Right ventricle myocardium superior (tissue), 1 donor: ENCODE measurements at regions not wholly inside any gene's neighbourhood (a gene's known extent, or its start where the extent isn't known, plus 50 kb on each side); places are given as distances from the start of the nearest gene placed in this dataset.
"Not testable (repeated sequence)": the region's sequence is repeated elsewhere in the genome, so short reads cannot be mapped to it uniquely, and the experiment has no call there.

Source experiments
- ATAC-seq: fragments of 200-7000 bp; cut with Tn5 transposase; one replicate; pipeline ENCODE4 v1.9.1; 2020; ENCODE audit warnings: mild to moderate bottlenecking; ENCODE audit not compliant: poor library complexity
- DNase-seq: peaks from one replicate; pipeline ENCODE4 v3.0.0-alpha.2; 2020
- intact Hi-C: fragments of 100-400 bp; cut with DNase I; formaldehyde crosslinking; loops from one replicate; pipeline ENCODE4 v1.11.2; 2022
- donor health status: DM: no; HTN: yes; CAD: no; lungs with severe emphysema.

DNA sequence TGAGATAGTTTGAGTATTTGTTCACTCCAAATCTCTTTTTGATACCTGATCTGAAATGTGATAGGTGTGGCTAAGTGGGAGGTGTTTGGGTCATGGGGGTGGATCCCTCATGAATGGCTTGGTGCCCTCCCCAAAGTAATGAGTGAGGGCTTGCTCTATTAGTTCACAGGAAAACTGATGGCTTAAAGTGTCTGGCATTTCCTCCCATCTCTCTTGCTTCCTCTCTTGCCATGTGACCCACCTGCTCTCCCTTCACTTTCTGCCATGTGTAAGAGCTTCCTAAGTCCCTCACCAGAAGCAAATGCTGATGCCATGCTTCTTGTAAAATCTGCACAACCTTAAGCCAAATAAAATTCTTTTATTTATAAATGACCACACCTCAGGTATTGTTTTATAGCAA lies 61.1 kb downstream of the MAD2L1 start:
- ATAC-seq (no peak), DNase-seq (no peak)
- intact Hi-C loops: no loop called here

DNA sequence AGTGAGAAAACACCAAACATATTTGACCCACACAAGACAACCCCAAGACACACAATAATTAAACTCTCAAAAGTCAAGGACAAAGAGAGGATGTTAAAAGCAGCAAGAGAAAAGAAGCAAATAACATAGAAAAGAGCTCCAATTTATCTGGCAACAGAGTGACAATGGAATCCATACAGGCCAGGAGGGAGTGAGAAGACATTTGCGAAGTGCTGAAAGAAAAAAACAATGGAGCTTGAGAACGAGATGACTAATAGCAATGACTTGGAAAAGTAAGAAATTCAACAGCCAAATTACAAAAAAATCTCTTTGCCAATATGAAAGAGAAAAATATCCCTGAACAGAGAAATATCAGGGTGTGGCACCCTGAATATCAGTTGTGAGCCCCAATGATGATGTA lies 61.6 kb downstream of the MAD2L1 start:
- ATAC-seq (no peak), DNase-seq (no peak)
- intact Hi-C loops: no loop called here

- ATAC-seq (no peak), DNase-seq (no peak)
- intact Hi-C loops: no loop called here
These were observed 62.6 kb downstream of the MAD2L1 start for GRCh38 chr4:120004054-120004453.

GRCh38 chr4:120003193-120003592 lies 63.5 kb downstream of the MAD2L1 start:
- ATAC-seq: no peak
- intact Hi-C loops: no loop called here
- no peak for DNase-seq

DNA sequence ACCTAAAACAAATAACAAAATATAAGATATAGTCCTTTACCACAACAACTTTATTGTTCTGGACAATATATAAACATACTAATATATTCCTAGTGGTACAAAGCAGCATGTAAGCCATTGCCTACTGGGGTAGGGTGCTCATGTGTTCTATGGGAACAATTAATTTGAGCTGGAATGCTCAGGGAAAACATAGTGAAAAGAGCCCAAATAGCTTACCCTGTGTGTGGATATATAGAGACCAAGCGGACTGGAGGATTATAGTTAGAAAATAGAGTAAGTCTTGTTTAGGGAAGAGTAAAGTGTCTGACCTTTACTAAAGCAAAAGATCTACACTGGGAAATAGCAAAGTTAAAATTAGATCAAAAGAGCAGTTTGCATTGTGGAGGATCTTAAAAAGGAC lies 64.8 kb downstream of the MAD2L1 start:
- DNase-seq: no peak
- no peak for ATAC-seq
- intact Hi-C loops: no loop called here

- intact Hi-C loops: no loop called here
- DNase-seq (no peak), ATAC-seq (no peak)
These were observed 65.9 kb downstream of the MAD2L1 start for GRCh38 chr4:120000591-120001296.

- intact Hi-C loops, ATAC-seq, DNase-seq: not testable (repeated sequence)
These were observed 70.6 kb downstream of the MAD2L1 start for GRCh38 chr4:119996024-119996423.

- DNase-seq (no peak), ATAC-seq (no peak)
- intact Hi-C loops: no loop called here
These were observed 81.7 kb downstream of the MAD2L1 start for GRCh38 chr4:119984996-119985395.

DNA sequence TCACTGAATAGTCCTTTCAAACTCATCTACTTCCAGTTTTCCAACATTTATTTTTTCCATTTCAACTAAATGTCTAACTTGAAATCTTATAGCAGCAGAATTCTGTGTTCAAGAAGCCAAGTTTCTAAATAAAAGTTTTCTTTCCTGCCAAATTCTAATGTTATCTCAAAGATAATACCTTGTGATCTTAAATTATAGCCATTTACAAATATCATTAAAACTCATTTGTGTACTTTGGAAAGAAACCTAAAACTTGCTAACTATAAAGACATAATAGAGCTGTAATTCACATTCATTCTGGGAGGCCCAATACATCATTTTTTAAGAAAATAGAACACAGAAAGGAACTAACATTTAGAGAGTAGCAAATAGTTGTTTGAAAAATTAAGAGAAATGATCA lies 83.9 kb downstream of the MAD2L1 start:
- intact Hi-C loops: no loop called here
- ATAC-seq: no peak
- DNase-seq: no peak

DNA sequence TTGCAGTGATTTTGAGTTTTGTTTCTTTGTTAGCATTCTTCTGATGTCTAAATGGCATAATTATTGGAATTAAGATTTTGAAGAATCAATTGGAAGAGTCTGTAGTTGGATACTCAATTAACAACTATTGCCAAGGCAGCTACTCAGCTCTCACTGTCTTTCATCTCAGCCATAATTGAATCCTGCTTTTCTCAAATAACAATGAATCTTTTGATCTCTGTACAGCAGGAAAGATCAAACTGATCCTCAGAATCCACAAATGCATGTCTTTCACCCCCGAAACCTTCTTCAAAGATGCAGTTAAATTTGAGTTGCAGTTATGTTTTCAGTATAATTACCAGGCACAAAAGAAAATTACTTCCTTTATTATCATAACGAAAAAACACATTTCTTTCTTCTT lies 86.2 kb downstream of the MAD2L1 start:
- DNase-seq: no peak
- no peak for ATAC-seq
- intact Hi-C loops: no loop called here

DNA sequence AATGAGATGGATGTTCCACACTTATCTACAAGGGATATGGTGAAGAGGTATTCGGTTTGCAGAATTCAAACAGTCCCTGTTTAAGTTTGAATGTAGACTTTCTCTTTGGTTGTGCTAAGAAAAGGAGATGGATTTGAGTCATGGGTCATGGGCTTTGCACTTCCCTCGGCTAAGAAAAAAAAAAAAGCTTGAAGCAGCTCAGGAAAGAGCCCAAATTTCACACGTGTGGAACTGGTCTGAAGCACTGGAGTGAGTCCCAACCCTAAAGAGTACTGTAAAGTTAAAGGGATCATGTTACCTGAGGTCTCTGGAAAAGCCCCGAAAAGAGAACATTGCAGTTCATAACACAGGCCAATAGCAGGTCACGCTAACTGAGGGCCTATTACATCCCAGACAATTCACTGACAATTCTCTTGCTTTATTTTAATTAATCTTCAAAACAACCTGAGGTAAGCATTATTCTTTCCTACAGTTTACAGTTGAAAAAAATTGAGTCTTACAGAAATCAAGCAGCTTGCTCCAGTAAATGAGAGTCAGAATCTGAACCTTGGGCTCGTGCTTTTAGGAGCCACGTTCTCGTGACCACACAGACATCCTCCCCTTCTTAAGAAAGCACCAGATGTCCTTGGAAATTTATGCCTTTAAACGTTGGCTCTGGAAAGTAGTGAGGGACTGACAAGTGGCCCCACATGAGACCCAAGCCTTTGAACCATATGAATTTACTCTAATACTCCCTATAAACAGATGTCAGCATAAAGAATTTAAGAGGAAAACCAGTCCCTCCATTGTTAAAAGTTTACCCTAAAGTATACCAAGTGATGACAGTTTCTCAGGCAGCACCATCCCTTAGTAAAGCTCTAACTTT lies 89.3 kb downstream of the MAD2L1 start:
- intact Hi-C loops: no loop called here
- no peak for DNase-seq
- ATAC-seq: no peak

GRCh38 chr4:119971431-119972084 lies 95.1 kb downstream of the MAD2L1 start:
- intact Hi-C loops: no loop called here
- DNase-seq (no peak), ATAC-seq (no peak)

GRCh38 chr4:119962631-119963030 lies 104.0 kb downstream of the MAD2L1 start:
- intact Hi-C loops: no loop called here
- no peak for DNase-seq
- ATAC-seq: no peak

DNA sequence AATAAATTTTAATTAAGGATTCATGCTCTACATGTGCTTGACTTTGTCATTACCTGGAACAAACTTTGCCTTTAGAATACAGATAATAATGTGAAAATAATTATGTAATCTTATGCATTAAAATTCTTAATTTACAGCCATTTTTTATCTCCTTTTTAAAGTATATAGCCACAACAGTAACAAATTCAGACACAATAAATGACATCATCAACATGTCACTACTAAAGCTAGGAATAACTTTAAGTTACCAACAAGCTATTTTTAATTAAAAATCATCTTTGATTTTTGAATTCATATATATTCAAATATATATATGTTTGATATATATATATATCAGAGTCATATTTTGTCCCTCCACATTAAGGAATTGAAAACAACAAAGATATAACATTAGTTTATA lies 107.7 kb downstream of the MAD2L1 start:
- no peak for ATAC-seq
- DNase-seq: no peak
- intact Hi-C loops: no loop called here

DNA sequence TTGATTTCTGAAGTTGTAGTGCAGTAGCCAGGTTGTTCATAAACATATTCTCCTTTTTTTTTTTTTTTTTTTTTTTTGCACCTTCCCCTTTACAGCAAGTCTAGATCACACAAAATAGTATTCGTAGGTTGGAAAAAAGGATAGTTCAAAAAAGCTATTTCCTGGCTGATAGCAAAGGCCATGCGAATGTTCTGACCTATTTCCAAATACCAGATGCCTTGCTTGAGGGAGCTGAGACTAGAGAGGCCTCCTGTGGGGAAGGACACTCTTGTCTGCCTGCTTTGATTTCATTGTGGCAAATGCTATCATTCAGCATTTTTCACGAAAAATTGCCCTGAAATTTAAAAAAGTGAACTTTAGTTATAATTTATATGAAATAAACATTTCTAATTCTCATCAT lies 111.4 kb downstream of the MAD2L1 start:
- DNase-seq: no peak
- intact Hi-C loops: no loop called here
- peak; percentile 75 for ATAC-seq

- DNase-seq, intact Hi-C loops, ATAC-seq: not testable (repeated sequence)
These were observed 112.2 kb downstream of the MAD2L1 start for GRCh38 chr4:119954487-119954886.

DNA sequence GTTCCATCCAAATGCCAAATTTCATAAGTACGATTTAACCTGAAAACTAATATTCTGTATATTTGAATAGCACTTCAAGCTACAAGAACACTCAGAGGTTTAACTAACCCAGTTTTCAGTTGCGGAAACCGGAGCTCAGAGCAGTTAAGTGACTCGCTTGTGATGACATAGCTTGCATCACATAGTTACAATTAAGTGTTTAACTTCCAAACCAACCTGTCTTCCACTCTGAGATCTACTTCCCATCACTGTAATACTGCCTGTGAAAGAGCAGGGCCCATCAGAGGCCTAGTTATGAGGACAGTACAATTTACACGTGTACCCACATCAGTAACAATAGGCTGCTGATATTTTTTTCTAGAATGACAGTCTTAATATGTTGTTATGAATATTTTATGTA lies 120.3 kb downstream of the MAD2L1 start:
- intact Hi-C loops: no loop called here
- DNase-seq (no peak), ATAC-seq (no peak)

DNA sequence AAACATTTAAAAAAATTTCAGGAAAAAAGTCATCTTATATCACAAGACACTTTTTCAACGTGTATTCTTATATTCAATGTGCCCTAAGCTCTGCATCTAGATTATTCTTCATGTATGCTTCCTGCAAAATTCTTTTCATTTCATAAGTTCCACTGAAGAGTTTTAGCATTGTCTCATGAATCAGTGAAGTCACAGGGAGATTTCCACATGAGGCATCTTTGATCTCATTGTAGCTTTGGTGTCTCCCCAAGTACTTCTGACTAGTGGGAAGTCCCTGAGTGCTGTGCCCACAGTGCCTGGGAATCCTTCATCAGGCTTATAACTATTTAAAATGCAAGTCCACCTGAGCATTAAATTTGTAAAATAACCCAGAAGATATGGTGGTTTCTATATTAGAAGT lies 123.8 kb downstream of the MAD2L1 start:
- DNase-seq (no peak), ATAC-seq (no peak)
- intact Hi-C loops: no loop called here

DNA sequence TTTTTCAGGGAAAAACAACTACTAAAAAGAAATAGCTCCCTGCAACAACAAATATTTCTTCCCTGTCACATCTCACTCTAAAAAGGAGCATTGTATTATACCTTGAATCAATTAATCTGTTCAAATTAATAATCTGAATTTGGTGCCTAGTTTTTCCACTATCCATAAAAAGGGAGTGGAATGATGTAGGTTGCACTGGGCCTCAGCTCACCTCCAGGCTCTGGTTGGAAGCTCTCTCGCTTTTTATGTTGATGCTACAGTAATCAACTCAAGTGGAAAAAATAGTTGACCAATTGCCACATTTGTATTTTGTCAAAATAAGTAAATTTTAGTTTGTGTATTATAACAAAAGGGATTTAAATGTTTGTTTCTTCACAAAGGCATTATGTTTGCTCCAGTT lies 126.1 kb downstream of the MAD2L1 start:
- no peak for DNase-seq
- intact Hi-C loops: no loop called here
- ATAC-seq: peak; percentile 54
